ENCODE measurements at regions not wholly inside any gene's neighbourhood (a gene's known extent, or its start where the extent isn't known, plus 50 kb on each side); places are given as distances from the start of the nearest gene placed in this dataset.

DNA sequence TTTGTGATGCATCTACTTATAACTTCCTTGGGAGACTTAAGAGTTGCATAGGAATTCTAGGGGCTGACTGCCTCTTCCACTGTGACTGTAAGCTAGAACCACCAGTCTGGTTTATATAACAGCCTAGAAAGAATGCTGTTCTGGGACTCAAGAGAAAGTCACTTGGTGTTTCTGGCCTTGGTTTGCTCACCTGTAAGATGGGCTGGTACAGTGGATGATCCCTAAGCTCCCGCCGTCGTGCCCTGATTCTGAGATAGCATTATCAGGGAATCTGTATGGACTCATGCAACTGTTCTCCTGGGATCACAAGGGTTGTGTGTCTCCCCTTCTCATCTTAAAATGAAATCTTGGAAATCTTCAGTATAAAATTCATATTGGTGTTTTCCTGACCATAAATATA is 100.6 kb downstream of the LYZL1 start:
- Histone ChIP-seq H3K9me1 (ENCODE audit: control insufficient read depth, extremely low read depth, insufficient read depth, low read length) (no peaks in the 10 kb centered on the region), H3K27ac (ENCODE audit: control insufficient read depth, insufficient read depth, low read length) (no peak overlapping the region), H3K4me2 (ENCODE audit: control insufficient read depth, extremely low read depth, insufficient read depth, low read depth, low read length) (no peak overlapping the region), H2AFZ (ENCODE audit: control insufficient read depth, low read length) (no peak overlapping the region), H3K4me3 (ENCODE audit: control insufficient read depth in 2 of 3, extremely low read depth in 1 of 3, insufficient read depth in 2 of 3, low read depth in 1 of 3, low read length in 3 of 3) (no peak overlapping the region), H4K20me1 (ENCODE audit: control insufficient read depth, extremely low read depth, insufficient read depth, low read length) (no peaks in the 10 kb centered on the region), H3K9ac (ENCODE audit: control insufficient read depth, extremely low read depth, insufficient read depth, low read length) (no peak overlapping the region), H3K9me3 (ENCODE audit: control insufficient read depth, low read depth, low read length) (no peaks in the 10 kb centered on the region), H3K27me3 (ENCODE audit: control insufficient read depth, extremely low read depth, insufficient read depth, low read length) (peaks cover 3% of the 10 kb centered on the region), H3K79me2 (ENCODE audit: control insufficient read depth, insufficient read depth, low read length) (no peaks in the 10 kb centered on the region), H3K4me1 (ENCODE audit: control insufficient read depth, extremely low read depth, insufficient read depth, low read length) (no peaks in the 10 kb centered on the region), H3K36me3 (ENCODE audit: control insufficient read depth in 2 of 2, extremely low read depth in 1 of 2, insufficient read depth in 2 of 2, low read length in 2 of 2) (no peaks in the 10 kb centered on the region)
- dilution Hi-C loops (cut with MboI; ENCODE audit: extremely low pct_ligation_motif_present, low sequenced_read_pairs), result no loop called here
- FAIRE-seq, result no peak
- TF ChIP-seq, protein P1, sequence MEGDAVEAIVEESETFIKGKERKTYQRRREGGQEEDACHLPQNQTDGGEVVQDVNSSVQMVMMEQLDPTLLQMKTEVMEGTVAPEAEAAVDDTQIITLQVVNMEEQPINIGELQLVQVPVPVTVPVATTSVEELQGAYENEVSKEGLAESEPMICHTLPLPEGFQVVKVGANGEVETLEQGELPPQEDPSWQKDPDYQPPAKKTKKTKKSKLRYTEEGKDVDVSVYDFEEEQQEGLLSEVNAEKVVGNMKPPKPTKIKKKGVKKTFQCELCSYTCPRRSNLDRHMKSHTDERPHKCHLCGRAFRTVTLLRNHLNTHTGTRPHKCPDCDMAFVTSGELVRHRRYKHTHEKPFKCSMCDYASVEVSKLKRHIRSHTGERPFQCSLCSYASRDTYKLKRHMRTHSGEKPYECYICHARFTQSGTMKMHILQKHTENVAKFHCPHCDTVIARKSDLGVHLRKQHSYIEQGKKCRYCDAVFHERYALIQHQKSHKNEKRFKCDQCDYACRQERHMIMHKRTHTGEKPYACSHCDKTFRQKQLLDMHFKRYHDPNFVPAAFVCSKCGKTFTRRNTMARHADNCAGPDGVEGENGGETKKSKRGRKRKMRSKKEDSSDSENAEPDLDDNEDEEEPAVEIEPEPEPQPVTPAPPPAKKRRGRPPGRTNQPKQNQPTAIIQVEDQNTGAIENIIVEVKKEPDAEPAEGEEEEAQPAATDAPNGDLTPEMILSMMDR (optimal IDR thresholded peaks at IDR 0.05 in 1 of 3, IDR thresholded peaks at IDR 0.05 in 1 of 3, conservative IDR thresholded peaks at IDR 0.05 in 1 of 3; ENCODE audit: extremely low read depth in 1 of 3, insufficient read depth in 2 of 3, low read length in 3 of 3), result no peak
- no peak for TF ChIP-seq EZH2 (IDR thresholded peaks at IDR 0.05; ENCODE audit: low read length)
- no peak for DNase-seq (ENCODE audit: low read depth, low spot score)

DNA sequence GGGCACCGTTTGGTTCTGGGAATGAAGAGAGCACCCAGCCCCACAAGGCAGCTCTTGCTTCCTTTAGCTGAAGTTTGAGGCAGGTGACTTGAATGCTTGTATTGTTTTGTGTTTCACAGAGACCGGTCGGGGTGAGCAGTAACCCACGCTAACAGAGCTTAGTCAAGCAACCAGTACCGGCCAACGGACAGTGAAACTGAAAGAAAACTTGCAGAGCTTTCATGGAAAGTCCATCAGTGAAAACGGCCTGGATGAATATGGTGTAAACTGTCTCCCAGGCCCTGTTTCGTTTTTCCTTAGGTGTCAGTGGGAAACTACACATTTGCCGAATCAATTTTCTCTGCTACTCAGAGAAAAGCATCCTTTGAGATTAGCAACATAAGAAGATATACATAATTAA is 101.1 kb downstream of the LYZL1 start:
- dilution Hi-C loops (cut with MboI; ENCODE audit: extremely low pct_ligation_motif_present, low sequenced_read_pairs), result no loop called here

More for the DNA sequence above, 101.1 kb downstream of the LYZL1 start:
- H4K20me1 ChIP-seq (ENCODE audit: control insufficient read depth, extremely low read depth, insufficient read depth, low read length), result no peaks in the 10 kb centered on the region
- H3K4me1 ChIP-seq (ENCODE audit: control insufficient read depth, extremely low read depth, insufficient read depth, low read length), result no peaks in the 10 kb centered on the region
- H2AFZ ChIP-seq (ENCODE audit: control insufficient read depth, low read length), result no peak overlapping the region
- H3K9me3 ChIP-seq (ENCODE audit: control insufficient read depth, low read depth, low read length), result no peaks in the 10 kb centered on the region
- H3K9me1 ChIP-seq (ENCODE audit: control insufficient read depth, extremely low read depth, insufficient read depth, low read length), result no peaks in the 10 kb centered on the region
- no peak overlapping the region for H3K9ac ChIP-seq (ENCODE audit: control insufficient read depth, extremely low read depth, insufficient read depth, low read length)
- H3K79me2 ChIP-seq (ENCODE audit: control insufficient read depth, insufficient read depth, low read length), result no peaks in the 10 kb centered on the region
- H3K27ac ChIP-seq (ENCODE audit: control insufficient read depth, insufficient read depth, low read length), result no peak overlapping the region
- DNase-seq (ENCODE audit: low read depth, low spot score), result no peak
- no peaks in the 10 kb centered on the region for H3K36me3 ChIP-seq (ENCODE audit: control insufficient read depth in 2 of 2, extremely low read depth in 1 of 2, insufficient read depth in 2 of 2, low read length in 2 of 2)
- H3K4me3 ChIP-seq (ENCODE audit: control insufficient read depth in 2 of 3, extremely low read depth in 1 of 3, insufficient read depth in 2 of 3, low read depth in 1 of 3, low read length in 3 of 3), result no peak overlapping the region
- TF ChIP-seq, protein P1 (optimal IDR thresholded peaks at IDR 0.05 in 1 of 3, IDR thresholded peaks at IDR 0.05 in 1 of 3, conservative IDR thresholded peaks at IDR 0.05 in 1 of 3; ENCODE audit: extremely low read depth in 1 of 3, insufficient read depth in 2 of 3, low read length in 3 of 3), result no peak
- TF ChIP-seq EZH2 (IDR thresholded peaks at IDR 0.05; ENCODE audit: low read length), result no peak
- peaks cover 3% of the 10 kb centered on the region for H3K27me3 ChIP-seq (ENCODE audit: control insufficient read depth, extremely low read depth, insufficient read depth, low read length)
- no peak for FAIRE-seq
- no peak overlapping the region for H3K4me2 ChIP-seq (ENCODE audit: control insufficient read depth, extremely low read depth, insufficient read depth, low read depth, low read length)

All from keratinocyte (primary cell).